ENCODE measurements at regions not wholly inside any gene's neighbourhood (a gene's known extent, or its start where the extent isn't known, plus 50 kb on each side); places are given as distances from the start of the nearest gene placed in this dataset.
"Not testable (repeated sequence)": the region's sequence is repeated elsewhere in the genome, so short reads cannot be mapped to it uniquely, and the experiment has no call there.

DNA sequence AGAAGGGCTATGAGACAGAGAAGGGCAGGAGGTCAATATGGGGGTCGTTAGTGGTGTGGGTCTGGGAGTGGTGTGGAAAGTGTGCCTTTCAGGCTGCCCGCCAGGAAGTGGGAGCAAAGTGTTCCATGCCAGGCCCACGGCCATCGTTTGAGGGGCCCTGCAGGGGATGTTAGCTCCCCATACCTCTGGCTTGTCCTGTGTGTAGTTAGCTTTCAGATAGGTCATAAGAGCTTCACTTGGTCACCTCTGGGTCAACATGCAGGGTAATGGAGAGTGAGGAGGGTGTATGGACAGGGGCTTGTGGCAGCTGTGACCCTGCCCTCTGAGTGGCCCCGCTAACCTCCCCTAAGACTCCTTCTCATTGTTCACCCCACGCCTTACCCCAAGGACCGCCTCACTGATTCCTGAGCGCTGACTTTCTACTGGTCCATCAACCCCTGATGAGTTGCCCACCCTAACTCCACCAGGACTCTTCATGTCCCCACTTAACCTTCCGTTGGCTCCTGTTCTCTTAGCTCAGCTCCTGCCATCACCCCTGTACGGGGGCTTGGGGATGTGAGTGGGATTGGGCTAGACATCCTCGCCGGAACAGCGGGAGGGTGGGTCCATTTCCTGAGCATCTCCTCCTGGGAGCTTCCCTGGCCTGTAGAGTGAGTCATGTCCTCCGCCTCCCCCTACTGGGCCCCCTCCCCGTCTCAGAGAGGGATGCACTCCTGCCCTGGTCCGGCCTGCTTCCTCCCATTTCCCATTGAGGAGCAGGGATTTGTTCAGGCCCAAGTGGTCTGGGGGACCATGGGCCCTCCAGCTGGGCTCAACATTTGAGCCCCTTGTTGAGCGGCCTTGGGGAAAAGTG, 125.7 kb downstream of the FGF18 start:
- TF ChIP-seq, protein P1, sequence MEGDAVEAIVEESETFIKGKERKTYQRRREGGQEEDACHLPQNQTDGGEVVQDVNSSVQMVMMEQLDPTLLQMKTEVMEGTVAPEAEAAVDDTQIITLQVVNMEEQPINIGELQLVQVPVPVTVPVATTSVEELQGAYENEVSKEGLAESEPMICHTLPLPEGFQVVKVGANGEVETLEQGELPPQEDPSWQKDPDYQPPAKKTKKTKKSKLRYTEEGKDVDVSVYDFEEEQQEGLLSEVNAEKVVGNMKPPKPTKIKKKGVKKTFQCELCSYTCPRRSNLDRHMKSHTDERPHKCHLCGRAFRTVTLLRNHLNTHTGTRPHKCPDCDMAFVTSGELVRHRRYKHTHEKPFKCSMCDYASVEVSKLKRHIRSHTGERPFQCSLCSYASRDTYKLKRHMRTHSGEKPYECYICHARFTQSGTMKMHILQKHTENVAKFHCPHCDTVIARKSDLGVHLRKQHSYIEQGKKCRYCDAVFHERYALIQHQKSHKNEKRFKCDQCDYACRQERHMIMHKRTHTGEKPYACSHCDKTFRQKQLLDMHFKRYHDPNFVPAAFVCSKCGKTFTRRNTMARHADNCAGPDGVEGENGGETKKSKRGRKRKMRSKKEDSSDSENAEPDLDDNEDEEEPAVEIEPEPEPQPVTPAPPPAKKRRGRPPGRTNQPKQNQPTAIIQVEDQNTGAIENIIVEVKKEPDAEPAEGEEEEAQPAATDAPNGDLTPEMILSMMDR (conservative IDR thresholded peaks at IDR 0.05 in 1 of 2, IDR thresholded peaks at IDR 0.05 in 1 of 2; ENCODE audit: low read depth in 1 of 2, low read length in 2 of 2) = no peak
- no peak for TF ChIP-seq EZH2 (IDR thresholded peaks at IDR 0.05; ENCODE audit: low read length, missing control alignments)
- no peaks in the 10 kb centered on the region for H3K79me2 ChIP-seq (ENCODE audit: control insufficient read depth, insufficient read depth, low read length)
- H3K4me2 ChIP-seq (ENCODE audit: extremely low read depth, insufficient read depth, low read length) = no peak overlapping the region
- H3K9me3 ChIP-seq (ENCODE audit: control insufficient read depth, insufficient read depth, low read depth, low read length) = no peaks in the 10 kb centered on the region
- no peak overlapping the region for H3K27ac ChIP-seq (ENCODE audit: insufficient read depth, low read length)
- H3K36me3 ChIP-seq (ENCODE audit: control insufficient read depth, insufficient read depth, low read length) = no peaks in the 10 kb centered on the region
- no peak overlapping the region for H3K9ac ChIP-seq (ENCODE audit: insufficient read depth, low read length)
- DNase-seq (ENCODE audit: low read depth in 2 of 2) = no peak
- no peaks in the 10 kb centered on the region for H4K20me1 ChIP-seq (ENCODE audit: control insufficient read depth, extremely low read depth, insufficient read depth, low read length)
- H3K4me3 ChIP-seq (replicated peaks in 1 of 4; ENCODE audit: control extremely low read depth in 1 of 4, insufficient read depth in 1 of 4, low read depth in 3 of 4, low read length in 4 of 4) = no peak overlapping the region
- peaks cover 2% of the 10 kb centered on the region for H3K27me3 ChIP-seq (ENCODE audit: control insufficient read depth, insufficient read depth, low read length)
- H3K4me1 ChIP-seq (ENCODE audit: control insufficient read depth, extremely low read depth, insufficient read depth, low read length) = no peaks in the 10 kb centered on the region
- H2AFZ ChIP-seq (ENCODE audit: low read length) = no peak overlapping the region

DNA sequence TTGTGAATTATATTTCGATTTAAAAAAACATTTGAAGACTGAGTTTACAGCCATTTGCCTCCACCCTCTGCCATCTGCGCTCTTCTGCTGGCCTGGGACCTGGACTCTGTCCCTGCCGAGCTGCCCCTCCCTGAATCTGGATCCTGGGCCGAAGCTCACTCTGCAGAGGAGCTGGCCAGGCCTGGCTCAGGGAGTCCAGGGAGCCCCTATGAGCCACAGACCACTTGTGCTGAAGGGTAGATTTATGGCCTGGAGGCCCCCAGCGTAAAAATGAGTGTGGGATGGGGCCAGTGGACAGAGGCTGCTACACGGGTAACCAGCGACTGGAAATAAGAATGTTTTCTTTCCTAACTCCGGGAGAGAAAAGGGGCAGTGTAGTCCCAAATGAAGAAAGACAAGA, 129.8 kb downstream of the FGF18 start:
- no peak overlapping the region for H3K9ac ChIP-seq (ENCODE audit: insufficient read depth, low read length)
- no peaks in the 10 kb centered on the region for H4K20me1 ChIP-seq (ENCODE audit: control insufficient read depth, extremely low read depth, insufficient read depth, low read length)
- DNase-seq (ENCODE audit: low read depth in 2 of 2) = no peak
- H3K27ac ChIP-seq (ENCODE audit: insufficient read depth, low read length) = no peak overlapping the region
- H3K79me2 ChIP-seq (ENCODE audit: control insufficient read depth, insufficient read depth, low read length) = no peaks in the 10 kb centered on the region
- no peak for TF ChIP-seq EZH2 (IDR thresholded peaks at IDR 0.05; ENCODE audit: low read length, missing control alignments)
- TF ChIP-seq, protein P1 (conservative IDR thresholded peaks at IDR 0.05 in 1 of 2, IDR thresholded peaks at IDR 0.05 in 1 of 2; ENCODE audit: low read depth in 1 of 2, low read length in 2 of 2) = no peak
- no peaks in the 10 kb centered on the region for H3K36me3 ChIP-seq (ENCODE audit: control insufficient read depth, insufficient read depth, low read length)
- no peak overlapping the region for H3K4me3 ChIP-seq (replicated peaks in 1 of 4; ENCODE audit: control extremely low read depth in 1 of 4, insufficient read depth in 1 of 4, low read depth in 3 of 4, low read length in 4 of 4)
- H2AFZ ChIP-seq (ENCODE audit: low read length) = no peak overlapping the region
- peaks cover 6% of the 10 kb centered on the region for H3K27me3 ChIP-seq (ENCODE audit: control insufficient read depth, insufficient read depth, low read length)
- H3K4me1 ChIP-seq (ENCODE audit: control insufficient read depth, extremely low read depth, insufficient read depth, low read length) = no peaks in the 10 kb centered on the region
- no peak overlapping the region for H3K4me2 ChIP-seq (ENCODE audit: extremely low read depth, insufficient read depth, low read length)
- H3K9me3 ChIP-seq (ENCODE audit: control insufficient read depth, insufficient read depth, low read depth, low read length) = no peaks in the 10 kb centered on the region

DNA sequence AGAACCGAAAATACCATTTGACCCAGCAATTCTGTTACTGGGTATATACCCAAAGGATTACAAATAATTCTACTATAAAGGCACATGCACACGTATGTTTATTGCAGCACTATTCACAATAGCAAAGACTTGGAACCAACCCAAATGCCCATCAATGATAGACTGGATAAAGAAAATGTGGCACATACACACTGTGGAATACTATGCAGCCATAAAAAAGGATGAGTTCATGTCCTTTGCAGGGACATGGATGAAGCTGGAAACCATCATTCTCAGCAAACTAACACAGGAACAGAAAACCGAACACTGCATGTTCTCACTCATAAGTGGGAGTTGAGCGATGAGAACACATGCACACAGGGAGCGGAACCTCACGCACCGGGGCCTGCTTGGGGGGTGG, 134.4 kb downstream of the FGF18 start:
- not testable (repeated sequence) for H4K20me1 ChIP-seq (ENCODE audit: control insufficient read depth, extremely low read depth, insufficient read depth, low read length); H2AFZ ChIP-seq (ENCODE audit: low read length); H3K27ac ChIP-seq (ENCODE audit: insufficient read depth, low read length); H3K36me3 ChIP-seq (ENCODE audit: control insufficient read depth, insufficient read depth, low read length); H3K9ac ChIP-seq (ENCODE audit: insufficient read depth, low read length); H3K4me2 ChIP-seq (ENCODE audit: extremely low read depth, insufficient read depth, low read length); DNase-seq (ENCODE audit: low read depth in 2 of 2); H3K27me3 ChIP-seq (ENCODE audit: control insufficient read depth, insufficient read depth, low read length); H3K4me1 ChIP-seq (ENCODE audit: control insufficient read depth, extremely low read depth, insufficient read depth, low read length); H3K79me2 ChIP-seq (ENCODE audit: control insufficient read depth, insufficient read depth, low read length); H3K9me3 ChIP-seq (ENCODE audit: control insufficient read depth, insufficient read depth, low read depth, low read length); H3K4me3 ChIP-seq (replicated peaks in 1 of 4; ENCODE audit: control extremely low read depth in 1 of 4, insufficient read depth in 1 of 4, low read depth in 3 of 4, low read length in 4 of 4)

Measured in fibroblast of lung (primary cell).